ENCODE measurements at regions not wholly inside any gene's neighbourhood (a gene's known extent, or its start where the extent isn't known, plus 50 kb on each side); places are given as distances from the start of the nearest gene placed in this dataset.

DNA sequence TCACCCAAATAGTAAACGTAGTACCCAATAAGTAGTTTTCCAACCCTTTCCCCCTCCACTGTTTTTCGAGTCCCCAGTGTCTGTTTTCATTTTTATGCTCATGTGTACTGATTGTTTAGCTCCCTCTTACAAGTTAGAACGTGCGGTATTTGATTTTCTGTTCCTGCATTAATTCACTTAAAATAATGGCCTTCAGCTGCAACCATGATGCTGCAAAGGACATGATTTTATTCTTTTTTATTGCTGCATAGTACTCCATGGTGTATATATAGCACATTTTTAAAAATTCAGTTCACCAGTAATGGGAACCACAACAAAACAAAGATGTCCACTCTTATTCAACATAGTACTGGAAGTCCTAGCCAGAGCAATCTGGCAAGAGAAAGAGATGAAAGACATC, 72.8 kb downstream of the DUSP6 start:
- H3K36me3 ChIP-seq = no peaks in the 10 kb centered on the region
- no peak for ATAC-seq
- H3K27me3 ChIP-seq = no peaks in the 10 kb centered on the region
- no peak overlapping the region for H3K27ac ChIP-seq
- TF ChIP-seq, protein P1, sequence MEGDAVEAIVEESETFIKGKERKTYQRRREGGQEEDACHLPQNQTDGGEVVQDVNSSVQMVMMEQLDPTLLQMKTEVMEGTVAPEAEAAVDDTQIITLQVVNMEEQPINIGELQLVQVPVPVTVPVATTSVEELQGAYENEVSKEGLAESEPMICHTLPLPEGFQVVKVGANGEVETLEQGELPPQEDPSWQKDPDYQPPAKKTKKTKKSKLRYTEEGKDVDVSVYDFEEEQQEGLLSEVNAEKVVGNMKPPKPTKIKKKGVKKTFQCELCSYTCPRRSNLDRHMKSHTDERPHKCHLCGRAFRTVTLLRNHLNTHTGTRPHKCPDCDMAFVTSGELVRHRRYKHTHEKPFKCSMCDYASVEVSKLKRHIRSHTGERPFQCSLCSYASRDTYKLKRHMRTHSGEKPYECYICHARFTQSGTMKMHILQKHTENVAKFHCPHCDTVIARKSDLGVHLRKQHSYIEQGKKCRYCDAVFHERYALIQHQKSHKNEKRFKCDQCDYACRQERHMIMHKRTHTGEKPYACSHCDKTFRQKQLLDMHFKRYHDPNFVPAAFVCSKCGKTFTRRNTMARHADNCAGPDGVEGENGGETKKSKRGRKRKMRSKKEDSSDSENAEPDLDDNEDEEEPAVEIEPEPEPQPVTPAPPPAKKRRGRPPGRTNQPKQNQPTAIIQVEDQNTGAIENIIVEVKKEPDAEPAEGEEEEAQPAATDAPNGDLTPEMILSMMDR (IDR thresholded peaks at IDR 0.05) = no peak
- TF ChIP-seq POLR2A (IDR thresholded peaks at IDR 0.05) (no peak), EP300 (IDR thresholded peaks at IDR 0.05) (no peak), POLR2AphosphoS5 (IDR thresholded peaks at IDR 0.05) (no peak)
- no peak overlapping the region for H3K4me3 ChIP-seq
- H3K4me1 ChIP-seq = peaks cover 0 to 19% (median 0%) of the 10 kb centered on the region in 3 donors
- WGBS, 2 donors (ENCODE audit: low coverage in 1 of 2) = 100% methylated on average over 2 to 4 of the region's 4 CpGs
- no peaks in the 10 kb centered on the region for H3K9me3 ChIP-seq

DNA sequence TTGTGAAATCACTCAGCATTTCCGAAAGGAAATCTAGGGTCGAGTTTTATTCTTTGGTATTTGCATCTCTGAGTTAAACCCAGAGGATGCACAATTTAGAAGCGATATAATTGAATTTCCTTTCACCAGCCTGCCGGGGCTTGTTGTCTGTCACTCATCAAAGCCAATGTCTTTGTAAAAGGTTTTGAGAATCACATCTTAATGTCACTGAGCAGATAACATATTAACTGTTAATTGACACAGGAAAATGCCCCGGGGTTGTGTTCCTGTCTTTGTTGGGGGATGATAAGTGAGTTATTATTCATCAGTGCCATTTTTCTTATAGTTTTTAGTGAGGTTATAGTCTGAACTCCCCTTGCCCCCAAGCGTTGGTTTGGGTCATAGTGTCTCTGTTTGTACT, 73.4 kb downstream of the DUSP6 start:
- Histone ChIP-seq H3K9me3 (no peaks in the 10 kb centered on the region), H3K27me3 (no peaks in the 10 kb centered on the region), H3K27ac (no peak overlapping the region), H3K36me3 (no peaks in the 10 kb centered on the region), H3K4me1 (peaks cover 0 to 19% (median 0%) of the 10 kb centered on the region in 3 donors), H3K4me3 (no peak overlapping the region)
- no peak for ATAC-seq
- no peak for TF ChIP-seq POLR2AphosphoS5 (IDR thresholded peaks at IDR 0.05)
- TF ChIP-seq, protein P1 (IDR thresholded peaks at IDR 0.05) = no peak
- no peak for TF ChIP-seq POLR2A (IDR thresholded peaks at IDR 0.05)
- TF ChIP-seq EP300 (IDR thresholded peaks at IDR 0.05) = no peak
- WGBS, 2 donors (ENCODE audit: low coverage in 1 of 2) = 64 to 65% methylated on average over 4 to 6 of the region's 6 CpGs

DNA sequence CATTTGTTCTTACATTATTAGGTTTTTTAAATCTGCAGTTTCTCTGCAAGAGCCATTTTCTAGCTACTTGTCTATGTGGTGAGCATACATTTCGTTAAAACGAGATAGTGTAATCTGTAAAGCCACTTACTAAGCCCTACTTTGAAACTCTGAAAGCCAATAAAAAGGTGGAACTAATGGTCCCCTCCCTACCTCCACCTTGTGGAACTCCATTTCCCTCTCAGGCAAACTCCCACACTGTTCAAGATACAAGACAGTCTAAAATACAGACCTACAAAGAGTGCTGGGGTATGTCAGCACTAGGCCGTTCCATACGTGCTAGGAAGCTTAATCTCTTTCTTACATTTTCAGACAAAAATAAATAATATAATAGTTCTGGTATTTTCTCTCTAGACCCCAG, 74.1 kb downstream of the DUSP6 start:
- H3K27ac ChIP-seq = no peak overlapping the region
- no peaks in the 10 kb centered on the region for H3K36me3 ChIP-seq
- no peak for ATAC-seq
- H3K4me1 ChIP-seq = peaks cover 0 to 19% (median 0%) of the 10 kb centered on the region in 3 donors
- no peaks in the 10 kb centered on the region for H3K27me3 ChIP-seq
- no peaks in the 10 kb centered on the region for H3K9me3 ChIP-seq
- TF ChIP-seq, protein P1 (IDR thresholded peaks at IDR 0.05) = no peak
- H3K4me3 ChIP-seq = no peak overlapping the region
- 90 to 94% methylated on average over 4 of the region's 4 CpGs for WGBS, 2 donors (ENCODE audit: low coverage in 1 of 2)

DNA sequence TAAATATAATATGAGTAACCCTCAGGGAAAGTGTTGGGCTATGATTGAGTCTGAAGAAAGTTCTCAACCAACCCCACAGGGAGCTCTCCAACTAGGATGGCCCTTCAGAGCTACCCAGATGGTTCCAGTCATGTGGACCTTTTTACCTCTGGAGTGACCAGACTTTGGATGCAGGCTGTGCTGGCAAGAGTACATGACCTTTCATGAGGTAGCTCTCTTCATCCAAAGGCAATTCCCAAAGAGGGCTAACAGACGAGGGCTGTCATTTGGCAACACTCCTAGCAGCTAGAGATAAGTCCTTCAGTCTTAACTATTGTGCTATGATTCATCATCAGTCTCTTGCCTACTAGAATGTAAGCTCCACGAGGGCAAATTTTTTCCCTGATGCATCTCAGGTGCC, 75.4 kb downstream of the DUSP6 start:
- TF ChIP-seq EP300 (IDR thresholded peaks at IDR 0.05) (no peak), POLR2A (IDR thresholded peaks at IDR 0.05) (no peak), POLR2AphosphoS5 (IDR thresholded peaks at IDR 0.05) (no peak)
- TF ChIP-seq, protein P1 (IDR thresholded peaks at IDR 0.05) = no peak
- Histone ChIP-seq H3K27ac (no peak overlapping the region), H3K4me1 (peaks cover 0 to 17% (median 0%) of the 10 kb centered on the region in 3 donors), H3K36me3 (no peaks in the 10 kb centered on the region), H3K27me3 (no peaks in the 10 kb centered on the region), H3K9me3 (no peaks in the 10 kb centered on the region), H3K4me3 (no peak overlapping the region)
- ATAC-seq = no peak
- WGBS, 2 donors (ENCODE audit: low coverage in 1 of 2) = 88 to 91% methylated on average over 1 to 2 of the region's 2 CpGs

DNA sequence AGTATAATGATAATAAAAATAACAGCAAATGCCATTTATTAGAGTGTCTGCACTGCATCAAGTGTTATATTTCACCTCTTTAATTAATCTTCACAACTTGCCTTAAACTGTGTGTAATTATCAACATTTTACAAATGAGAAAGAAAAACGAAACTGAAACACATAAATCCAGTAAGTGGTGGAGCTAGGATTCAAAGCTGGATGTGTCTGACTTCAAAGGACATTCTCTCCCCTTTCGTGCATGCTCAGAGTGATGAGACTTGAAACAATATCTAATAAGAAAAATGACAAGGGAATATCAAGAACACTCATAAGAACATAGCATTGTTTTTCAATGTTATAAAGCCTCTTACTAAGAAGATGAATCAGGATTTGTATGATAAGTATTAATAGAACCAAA, 78.8 kb downstream of the DUSP6 start:
- no peak for ATAC-seq
- TF ChIP-seq POLR2AphosphoS5 (IDR thresholded peaks at IDR 0.05) (no peak), POLR2A (IDR thresholded peaks at IDR 0.05) (no peak), EP300 (IDR thresholded peaks at IDR 0.05) (no peak)
- TF ChIP-seq, protein P1 (IDR thresholded peaks at IDR 0.05) = no peak
- Histone ChIP-seq H3K4me3 (no peak overlapping the region), H3K4me1 (no peaks in the 10 kb centered on the region), H3K27me3 (no peaks in the 10 kb centered on the region), H3K9me3 (no peaks in the 10 kb centered on the region), H3K27ac (no peak overlapping the region), H3K36me3 (no peaks in the 10 kb centered on the region)
- WGBS, 2 donors (ENCODE audit: low coverage in 1 of 2) = 60 to 73% methylated on average over 2 of the region's 2 CpGs

Measured in gastroesophageal sphincter (tissue), 4 donors.